ENCODE measurements at regions not wholly inside any gene's neighbourhood (a gene's known extent, or its start where the extent isn't known, plus 50 kb on each side); places are given as distances from the start of the nearest gene placed in this dataset.

DNA sequence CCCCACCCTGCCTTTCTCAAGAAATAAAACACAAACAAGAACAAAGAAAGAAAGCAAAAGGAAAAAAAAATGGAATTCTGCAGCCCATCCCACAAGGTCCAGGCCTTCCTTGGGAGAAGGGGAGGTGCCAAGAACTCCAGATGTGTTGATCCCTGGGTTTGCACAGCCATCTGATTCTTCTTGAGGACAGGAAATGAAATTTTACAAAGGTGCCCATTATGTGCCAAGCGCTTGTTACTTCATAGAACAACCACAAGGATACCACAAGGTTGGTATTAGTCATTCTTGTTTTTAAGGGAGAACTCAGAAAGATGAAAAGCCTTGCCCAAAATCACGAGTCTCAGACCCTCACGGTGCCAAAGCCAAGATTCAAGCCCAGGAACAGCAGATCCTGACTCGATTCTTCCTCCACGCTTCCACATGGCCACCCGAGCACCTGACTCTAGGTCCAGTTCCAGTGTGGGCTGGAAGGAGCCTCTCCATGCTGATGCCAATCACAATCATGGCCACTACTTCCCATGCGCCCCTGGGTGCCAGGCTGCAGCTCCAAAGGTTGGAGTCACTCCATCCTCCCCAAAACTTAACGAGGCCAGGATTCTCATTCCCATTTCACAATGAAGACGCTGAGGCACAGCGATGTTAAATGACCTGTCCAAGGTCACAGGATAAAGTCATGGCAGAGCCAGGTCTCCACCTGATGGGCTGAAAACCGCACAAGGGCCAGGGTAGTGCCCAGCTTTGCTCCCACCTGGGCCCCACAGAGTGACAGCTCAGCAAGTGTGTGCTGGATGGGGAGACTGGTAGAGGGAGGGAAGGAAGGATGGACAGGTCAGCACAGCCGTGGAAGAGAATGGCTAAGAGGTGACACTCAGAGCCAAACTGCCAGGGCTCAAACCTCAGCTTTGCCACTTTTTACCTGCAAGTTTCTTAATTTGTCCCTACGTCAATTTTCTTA is 66.7 kb upstream of the TOP1 start:
- Mint-ChIP-seq H3K4me1 (ENCODE audit: low read depth, unreplicated experiment) (no peaks in the 10 kb centered on the region), H3K27ac (ENCODE audit: unreplicated experiment) (peak overlapping the region; percentile 5), H3K9me3 (ENCODE audit: unreplicated experiment) (no peaks in the 10 kb centered on the region), H3K27me3 (ENCODE audit: low read depth, unreplicated experiment) (peaks cover 17% of the 10 kb centered on the region), H3K36me3 (ENCODE audit: low read depth, unreplicated experiment) (no peaks in the 10 kb centered on the region), H3K4me3 (ENCODE audit: unreplicated experiment) (no peak overlapping the region)
- H3K27me3 ChIP-seq (ENCODE audit: insufficient read depth, low read length) = no peaks in the 10 kb centered on the region
- DNase-seq (ENCODE audit: low read depth) = peak; percentile 23
- H2AFZ ChIP-seq (ENCODE audit: low read depth, low read length) = no peak overlapping the region
- H3K9me3 ChIP-seq (ENCODE audit: insufficient read depth, low read depth, low read length) = no peaks in the 10 kb centered on the region
- H3K9ac ChIP-seq (ENCODE audit: low read length) = no peak overlapping the region
- no peak overlapping the region for H3K4me3 ChIP-seq (ENCODE audit: insufficient read depth, low read depth, low read length)
- H4K20me1 ChIP-seq (ENCODE audit: insufficient read depth, low read length) = peaks cover 4% of the 10 kb centered on the region
- no peak overlapping the region for H3K27ac ChIP-seq (ENCODE audit: low read depth, low read length)
- TF ChIP-seq CTCF (IDR thresholded peaks at IDR 0.05; ENCODE audit: insufficient read depth, low read depth, low read length) = no peak
- TF ChIP-seq EZH2 (IDR thresholded peaks at IDR 0.05; ENCODE audit: insufficient read depth, low read length) = no peak
- H3K36me3 ChIP-seq (ENCODE audit: insufficient read depth, low read length) = no peaks in the 10 kb centered on the region
- no peaks in the 10 kb centered on the region for H3K79me2 ChIP-seq (ENCODE audit: insufficient read depth, low read length)
- H3K4me2 ChIP-seq (ENCODE audit: low read length) = no peak overlapping the region
- H3K4me1 ChIP-seq (ENCODE audit: insufficient read depth, low read length) = no peaks in the 10 kb centered on the region
- FAIRE-seq = no peak

DNA sequence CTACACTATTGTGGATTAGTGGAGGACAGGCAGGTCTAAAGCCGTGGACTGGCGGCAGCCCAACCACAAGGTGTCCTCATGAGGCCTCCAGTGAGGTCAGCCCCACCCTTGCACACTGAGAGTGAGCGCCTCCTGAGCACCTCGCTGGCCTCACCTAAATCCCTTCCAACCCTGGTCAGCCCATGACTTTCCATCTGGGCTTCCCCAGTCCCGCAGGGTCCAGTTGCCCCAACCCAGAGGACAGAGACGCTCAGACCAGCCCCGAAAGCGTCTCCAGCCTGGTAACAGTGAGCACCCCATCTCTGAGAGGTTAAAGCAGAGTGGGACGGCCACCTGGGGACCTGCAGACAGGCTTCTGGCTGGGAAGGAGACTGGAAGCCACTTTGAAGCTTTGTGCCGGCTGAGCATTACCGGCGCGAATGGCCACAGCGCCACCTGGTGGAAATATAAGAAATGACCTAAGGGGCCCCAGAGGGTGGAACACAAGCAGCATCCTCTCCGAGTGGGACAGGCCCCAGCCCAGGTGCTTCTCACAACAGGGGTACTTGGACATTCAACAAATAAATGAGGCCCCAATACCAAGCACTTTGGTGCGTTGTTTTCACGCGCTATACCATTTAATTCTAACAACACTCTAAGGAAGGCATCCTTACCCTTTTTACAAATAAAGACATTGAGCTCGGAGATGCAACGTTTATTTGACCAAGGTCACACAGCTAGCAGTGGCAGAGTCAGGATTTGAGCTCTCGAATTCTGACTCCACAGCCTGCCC is 65.7 kb upstream of the TOP1 start:
- no peak for DNase-seq (ENCODE audit: low read depth)
- Histone ChIP-seq H3K4me3 (ENCODE audit: insufficient read depth, low read depth, low read length) (no peak overlapping the region), H3K79me2 (ENCODE audit: insufficient read depth, low read length) (no peaks in the 10 kb centered on the region), H2AFZ (ENCODE audit: low read depth, low read length) (peak overlapping the region; percentile 23), H3K4me2 (ENCODE audit: low read length) (no peak overlapping the region), H4K20me1 (ENCODE audit: insufficient read depth, low read length) (peaks cover 4% of the 10 kb centered on the region), H3K36me3 (ENCODE audit: insufficient read depth, low read length) (no peaks in the 10 kb centered on the region), H3K27ac (ENCODE audit: low read depth, low read length) (no peak overlapping the region), H3K9ac (ENCODE audit: low read length) (no peak overlapping the region), H3K4me1 (ENCODE audit: insufficient read depth, low read length) (no peaks in the 10 kb centered on the region), H3K27me3 (ENCODE audit: insufficient read depth, low read length) (no peaks in the 10 kb centered on the region), H3K9me3 (ENCODE audit: insufficient read depth, low read depth, low read length) (no peaks in the 10 kb centered on the region)
- Mint-ChIP-seq H3K27me3 (ENCODE audit: low read depth, unreplicated experiment) (peaks cover 14% of the 10 kb centered on the region), H3K4me3 (ENCODE audit: unreplicated experiment) (no peak overlapping the region), H3K36me3 (ENCODE audit: low read depth, unreplicated experiment) (no peaks in the 10 kb centered on the region), H3K9me3 (ENCODE audit: unreplicated experiment) (no peaks in the 10 kb centered on the region), H3K27ac (ENCODE audit: unreplicated experiment) (no peak overlapping the region), H3K4me1 (ENCODE audit: low read depth, unreplicated experiment) (no peaks in the 10 kb centered on the region)
- no peak for FAIRE-seq
- TF ChIP-seq CTCF (IDR thresholded peaks at IDR 0.05; ENCODE audit: insufficient read depth, low read depth, low read length) (peak; percentile 72), EZH2 (IDR thresholded peaks at IDR 0.05; ENCODE audit: insufficient read depth, low read length) (no peak)
